ENCODE measurements at regions not wholly inside any gene's neighbourhood (a gene's known extent, or its start where the extent isn't known, plus 50 kb on each side); places are given as distances from the start of the nearest gene placed in this dataset.
"Not testable (repeated sequence)": the region's sequence is repeated elsewhere in the genome, so short reads cannot be mapped to it uniquely, and the experiment has no call there.

- H3K79me1 ChIP-seq (ENCODE audit: low read depth in 1 of 2, low read length in 2 of 2); H4K5ac ChIP-seq (ENCODE audit: low read depth, low read length); H4K8ac ChIP-seq (ENCODE audit: low read depth in 2 of 2, low read length in 2 of 2); H3K27me3 ChIP-seq (ENCODE audit: control insufficient read depth, insufficient read depth, low read length); H3K23ac ChIP-seq (ENCODE audit: low read depth, low read length); H2AFZ ChIP-seq (replicated peaks; ENCODE audit: low read length, poor library complexity); in situ Hi-C loops (cut with MboI; ENCODE audit: low sequenced_read_pairs); H2BK20ac ChIP-seq (ENCODE audit: low read depth, low read length); H2AK5ac ChIP-seq (ENCODE audit: low read depth, low read length); H2AK9ac ChIP-seq (replicated peaks; ENCODE audit: low read depth, low read length, poor library complexity); intact Hi-C loops (cut with micrococcal nuclease); H3K9ac ChIP-seq (ENCODE audit: low read depth, low read length); H3K36me3 ChIP-seq (ENCODE audit: control insufficient read depth, insufficient read depth, low read length); H3K4ac ChIP-seq (ENCODE audit: low read depth, low read length); dilution Hi-C loops (cut with HindIII; ENCODE audit: low sequenced_read_pairs, unreplicated experiment); H3K9me3 ChIP-seq (ENCODE audit: control insufficient read depth, insufficient read depth, low read length); ATAC-seq (ENCODE audit: low read depth); DNase-seq; H2BK15ac ChIP-seq (ENCODE audit: low read depth, low read length); H3K27ac ChIP-seq (ENCODE audit: insufficient read depth, low read length); H3K4me2 ChIP-seq (ENCODE audit: low read depth, low read length); H3K4me1 ChIP-seq (ENCODE audit: control insufficient read depth, insufficient read depth, low read length); H4K91ac ChIP-seq (ENCODE audit: insufficient read depth, low read depth, low read length); H3K56ac ChIP-seq (ENCODE audit: extremely low read depth, insufficient read depth, low read length); H2BK5ac ChIP-seq (ENCODE audit: low read depth, low read length, poor library complexity, severe bottlenecking); H3K14ac ChIP-seq (replicated peaks; ENCODE audit: low read depth, low read length); H4K20me1 ChIP-seq (ENCODE audit: insufficient read depth, low read length); H3K4me3 ChIP-seq (ENCODE audit: insufficient read depth, low read depth, low read length); H3K18ac ChIP-seq (ENCODE audit: low read depth, low read length); H2BK120ac ChIP-seq (ENCODE audit: low read depth, low read length); POLR2A ChIA-PET (ENCODE audit: unreplicated experiment); BruUV-seq (replicated peaks); H3K9me1 ChIP-seq (ENCODE audit: insufficient read depth, low read length); CTCF ChIA-PET: not testable (repeated sequence)
- WGBS, 2 experiments (ENCODE audit: extremely low coverage in 2 of 2, insufficient read length in 1 of 2), result no CpG with 5 or more reads among the region's 3 CpGs
These were observed 544.6 kb upstream of the DEFB115 start for GRCh38 chr20:30712861-30713260.

DNA sequence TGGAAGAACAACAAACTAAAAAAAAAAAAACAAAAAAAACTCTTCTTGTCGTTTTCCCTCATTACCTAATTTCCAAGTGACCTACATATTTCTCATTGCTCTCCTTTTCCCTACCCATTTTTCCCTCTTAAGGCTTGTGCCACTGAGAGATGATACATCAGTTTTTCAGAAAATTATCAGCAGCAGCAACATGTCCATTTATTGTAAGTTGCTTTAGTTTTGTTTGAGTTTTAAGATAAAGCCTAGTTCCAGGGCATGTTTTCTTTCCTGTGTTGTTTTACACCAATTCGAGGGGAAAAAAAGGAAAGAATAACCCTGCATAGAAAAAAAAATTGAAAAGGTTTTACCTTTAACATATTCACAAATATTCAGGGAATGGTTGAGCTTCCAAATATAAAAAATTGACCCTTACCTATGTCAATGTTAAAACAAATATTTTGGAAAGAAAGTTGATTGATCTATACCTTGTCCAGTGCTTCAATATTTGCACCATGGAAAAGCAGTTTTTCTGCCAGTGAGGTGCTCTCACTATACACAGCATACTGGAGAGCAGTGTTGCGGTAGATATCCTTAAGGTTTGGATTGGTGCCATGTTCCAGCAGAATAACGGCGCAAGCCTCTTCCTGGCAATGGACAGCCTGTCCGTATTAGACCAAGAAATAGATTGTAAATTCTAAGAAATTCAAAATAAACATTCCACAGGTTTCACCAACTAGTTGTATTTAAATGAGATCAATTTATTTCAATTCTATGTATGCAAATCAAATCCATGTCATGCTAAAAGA, 537.9 kb upstream of the DEFB115 start:
- H3K4me2 ChIP-seq (ENCODE audit: low read depth, low read length); H3K56ac ChIP-seq (ENCODE audit: extremely low read depth, insufficient read depth, low read length); H3K4me3 ChIP-seq (ENCODE audit: insufficient read depth, low read depth, low read length); H2AK5ac ChIP-seq (ENCODE audit: low read depth, low read length); H4K20me1 ChIP-seq (ENCODE audit: insufficient read depth, low read length); H4K8ac ChIP-seq (ENCODE audit: low read depth in 2 of 2, low read length in 2 of 2); H3K23ac ChIP-seq (ENCODE audit: low read depth, low read length); H3K14ac ChIP-seq (replicated peaks; ENCODE audit: low read depth, low read length); H2AFZ ChIP-seq (replicated peaks; ENCODE audit: low read length, poor library complexity); DNase-seq; intact Hi-C loops (cut with micrococcal nuclease); H3K9me3 ChIP-seq (ENCODE audit: control insufficient read depth, insufficient read depth, low read length); H3K9me1 ChIP-seq (ENCODE audit: insufficient read depth, low read length); CTCF ChIA-PET; in situ Hi-C loops (cut with MboI; ENCODE audit: low sequenced_read_pairs); H4K5ac ChIP-seq (ENCODE audit: low read depth, low read length); H3K18ac ChIP-seq (ENCODE audit: low read depth, low read length); H2BK120ac ChIP-seq (ENCODE audit: low read depth, low read length); H2BK5ac ChIP-seq (ENCODE audit: low read depth, low read length, poor library complexity, severe bottlenecking); H2BK15ac ChIP-seq (ENCODE audit: low read depth, low read length); POLR2A ChIA-PET (ENCODE audit: unreplicated experiment); H2AK9ac ChIP-seq (replicated peaks; ENCODE audit: low read depth, low read length, poor library complexity); H3K27ac ChIP-seq (ENCODE audit: insufficient read depth, low read length); BruUV-seq (replicated peaks); ATAC-seq (ENCODE audit: low read depth); H2BK20ac ChIP-seq (ENCODE audit: low read depth, low read length); H3K9ac ChIP-seq (ENCODE audit: low read depth, low read length); H3K4me1 ChIP-seq (ENCODE audit: control insufficient read depth, insufficient read depth, low read length); H3K36me3 ChIP-seq (ENCODE audit: control insufficient read depth, insufficient read depth, low read length); H3K4ac ChIP-seq (ENCODE audit: low read depth, low read length); H4K91ac ChIP-seq (ENCODE audit: insufficient read depth, low read depth, low read length); H3K79me1 ChIP-seq (ENCODE audit: low read depth in 1 of 2, low read length in 2 of 2); dilution Hi-C loops (cut with HindIII; ENCODE audit: low sequenced_read_pairs, unreplicated experiment); H3K27me3 ChIP-seq (ENCODE audit: control insufficient read depth, insufficient read depth, low read length): not testable (repeated sequence)
- WGBS, 2 experiments (ENCODE audit: extremely low coverage in 2 of 2, insufficient read length in 1 of 2), result no CpG with 5 or more reads among the region's 6 CpGs
